ENCODE measurements at regions not wholly inside any gene's neighbourhood (a gene's known extent, or its start where the extent isn't known, plus 50 kb on each side); places are given as distances from the start of the nearest gene placed in this dataset.

DNA sequence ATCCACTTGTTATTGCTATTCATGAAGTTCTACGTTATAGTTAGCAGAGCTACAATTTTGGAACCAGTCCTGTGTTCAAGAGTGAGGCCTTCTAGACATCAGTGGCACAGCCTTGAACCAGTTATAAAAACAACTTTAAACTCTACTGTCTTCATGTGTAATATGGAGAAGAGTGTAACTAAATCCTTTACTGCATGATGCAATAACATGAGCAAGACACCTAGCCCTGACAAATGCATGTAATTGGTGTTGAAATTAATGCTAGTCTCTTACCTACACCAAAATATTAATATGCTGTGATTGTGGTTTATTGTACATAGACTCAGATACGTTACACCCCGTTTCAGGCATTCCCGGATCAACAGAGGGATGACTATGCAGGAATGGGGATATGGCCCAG, 654.6 kb downstream of the IRX1 start:
- no peak for TF ChIP-seq POLR2A (IDR thresholded peaks at IDR 0.05)
- TF ChIP-seq, protein P1, sequence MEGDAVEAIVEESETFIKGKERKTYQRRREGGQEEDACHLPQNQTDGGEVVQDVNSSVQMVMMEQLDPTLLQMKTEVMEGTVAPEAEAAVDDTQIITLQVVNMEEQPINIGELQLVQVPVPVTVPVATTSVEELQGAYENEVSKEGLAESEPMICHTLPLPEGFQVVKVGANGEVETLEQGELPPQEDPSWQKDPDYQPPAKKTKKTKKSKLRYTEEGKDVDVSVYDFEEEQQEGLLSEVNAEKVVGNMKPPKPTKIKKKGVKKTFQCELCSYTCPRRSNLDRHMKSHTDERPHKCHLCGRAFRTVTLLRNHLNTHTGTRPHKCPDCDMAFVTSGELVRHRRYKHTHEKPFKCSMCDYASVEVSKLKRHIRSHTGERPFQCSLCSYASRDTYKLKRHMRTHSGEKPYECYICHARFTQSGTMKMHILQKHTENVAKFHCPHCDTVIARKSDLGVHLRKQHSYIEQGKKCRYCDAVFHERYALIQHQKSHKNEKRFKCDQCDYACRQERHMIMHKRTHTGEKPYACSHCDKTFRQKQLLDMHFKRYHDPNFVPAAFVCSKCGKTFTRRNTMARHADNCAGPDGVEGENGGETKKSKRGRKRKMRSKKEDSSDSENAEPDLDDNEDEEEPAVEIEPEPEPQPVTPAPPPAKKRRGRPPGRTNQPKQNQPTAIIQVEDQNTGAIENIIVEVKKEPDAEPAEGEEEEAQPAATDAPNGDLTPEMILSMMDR (IDR thresholded peaks at IDR 0.05) = no peak
- no peak for TF ChIP-seq EP300 (IDR thresholded peaks at IDR 0.05)

Data from ovary (tissue), 3 donors.